ENCODE measurements at regions not wholly inside any gene's neighbourhood (a gene's known extent, or its start where the extent isn't known, plus 50 kb on each side); places are given as distances from the start of the nearest gene placed in this dataset.

- intact Hi-C loops (cut with DNase I; ENCODE audit: low total_unique reads), result no loop called here
- TF ChIP-seq CTCF (IDR thresholded peaks at IDR 0.05 in 8 of 11, conservative IDR thresholded peaks at IDR 0.05 in 3 of 11) (no peak), POLR2A (IDR thresholded peaks at IDR 0.05) (no peak), POLR2AphosphoS5 (IDR thresholded peaks at IDR 0.05) (no peak)
- WGBS, 5 donors, result 61 to 82% (median 65%) methylated on average over 3 of the region's 3 CpGs
Observed at GRCh38 chr5:142481410-142481809, 156.6 kb upstream of the SPRY4 start.

GRCh38 chr5:142479854-142480519, 155.2 kb upstream of the SPRY4 start:
- intact Hi-C loops (cut with DNase I; ENCODE audit: low total_unique reads), result no loop called here

More at GRCh38 chr5:142481410-142481809, 156.6 kb upstream of the SPRY4 start:
- Histone ChIP-seq H3K9me3 (peaks cover 0 to 29% (median 22%) of the 10 kb centered on the region in 8 donors), H3K27ac (no peak overlapping the region), H3K4me1 (no peaks in the 10 kb centered on the region), H3K27me3 (replicated peaks in 1 of 7) (peaks cover 0 to 13% (median 0%) of the 10 kb centered on the region in 7 donors), H3K4me3 (no peak overlapping the region), H3K36me3 (no peaks in the 10 kb centered on the region)
- no peak for DNase-seq

GRCh38 chr5:142479150-142479549, 154.3 kb upstream of the SPRY4 start:
- no peak for TF ChIP-seq CTCF (IDR thresholded peaks at IDR 0.05 in 8 of 11, conservative IDR thresholded peaks at IDR 0.05 in 3 of 11)
- TF ChIP-seq POLR2A (IDR thresholded peaks at IDR 0.05), result no peak
- TF ChIP-seq POLR2AphosphoS5 (IDR thresholded peaks at IDR 0.05), result no peak
- no peak for DNase-seq
- H3K36me3 ChIP-seq, result no peaks in the 10 kb centered on the region
- H3K9me3 ChIP-seq, result peaks cover 0 to 13% (median 10%) of the 10 kb centered on the region in 8 donors
- H3K4me1 ChIP-seq, result no peaks in the 10 kb centered on the region
- H3K27ac ChIP-seq, result no peak overlapping the region
- intact Hi-C loops (cut with DNase I; ENCODE audit: low total_unique reads), result no loop called here
- H3K27me3 ChIP-seq (replicated peaks in 1 of 7), result peaks cover 0 to 18% (median 0%) of the 10 kb centered on the region in 7 donors
- H3K4me3 ChIP-seq, result no peak overlapping the region

More at GRCh38 chr5:142479854-142480519, 155.2 kb upstream of the SPRY4 start:
- no peaks in the 10 kb centered on the region for H3K4me1 ChIP-seq
- TF ChIP-seq POLR2A (IDR thresholded peaks at IDR 0.05), result no peak
- TF ChIP-seq POLR2AphosphoS5 (IDR thresholded peaks at IDR 0.05), result no peak
- no peak for TF ChIP-seq CTCF (IDR thresholded peaks at IDR 0.05 in 8 of 11, conservative IDR thresholded peaks at IDR 0.05 in 3 of 11)
- H3K4me3 ChIP-seq, result no peak overlapping the region
- H3K9me3 ChIP-seq, result peaks cover 0 to 21% (median 15%) of the 10 kb centered on the region in 8 donors
- 67 to 77% (median 75%) methylated on average over 3 of the region's 3 CpGs for WGBS, 5 donors
- H3K27me3 ChIP-seq (replicated peaks in 1 of 7), result peaks cover 0 to 15% (median 0%) of the 10 kb centered on the region in 7 donors
- no peaks in the 10 kb centered on the region for H3K36me3 ChIP-seq
- H3K27ac ChIP-seq, result no peak overlapping the region
- no peak for DNase-seq

- H3K4me1 ChIP-seq, result no peaks in the 10 kb centered on the region
- no peak overlapping the region for H3K27ac ChIP-seq
- H3K36me3 ChIP-seq, result no peaks in the 10 kb centered on the region
- TF ChIP-seq POLR2AphosphoS5 (IDR thresholded peaks at IDR 0.05), result no peak
- no peak for TF ChIP-seq POLR2A (IDR thresholded peaks at IDR 0.05)
- TF ChIP-seq CTCF (IDR thresholded peaks at IDR 0.05 in 8 of 11, conservative IDR thresholded peaks at IDR 0.05 in 3 of 11), result no peak
- intact Hi-C loops (cut with DNase I; ENCODE audit: low total_unique reads), result no loop called here
- no peak overlapping the region for H3K4me3 ChIP-seq
- peaks cover 0 to 18% (median 0%) of the 10 kb centered on the region in 7 donors for H3K27me3 ChIP-seq (replicated peaks in 1 of 7)
- 73 to 86% (median 82%) methylated on average over 1 of the region's 1 CpG for WGBS, 5 donors
- peaks cover 0 to 13% (median 10%) of the 10 kb centered on the region in 8 donors for H3K9me3 ChIP-seq
- no peak for DNase-seq
Observed at GRCh38 chr5:142478113-142478512, 153.3 kb upstream of the SPRY4 start.
